NCI-H1417 (cell line): ENCODE measurements at regions not wholly inside any gene's neighbourhood (a gene's known extent, or its start where the extent isn't known, plus 50 kb on each side); places are given as distances from the start of the nearest gene placed in this dataset.
"Not testable (repeated sequence)": the region's sequence is repeated elsewhere in the genome, so short reads cannot be mapped to it uniquely, and the experiment has no call there.

ENCODE experiments used
- DNase-seq, 3 experiments: peaks; one replicate each; lab custom pipeline; 2025; lab: John Stamatoyannopoulos, UW

- DNase-seq: no peak
Observed at GRCh38 chr3:173216063-173216462, 75.0 kb upstream of the SPATA16 start.

GRCh38 chr3:173214576-173214975 is 73.5 kb upstream of the SPATA16 start:
- peak in 2 of 3 experiments; percentile 58 to 68 for DNase-seq

GRCh38 chr3:173199568-173199967 is 58.5 kb upstream of the SPATA16 start:
- DNase-seq: no peak

GRCh38 chr3:173194868-173195267 is 53.8 kb upstream of the SPATA16 start:
- not testable (repeated sequence) for DNase-seq

GRCh38 chr3:173191611-173192010 is 50.6 kb upstream of the SPATA16 start:
- DNase-seq: no peak
